Esophagus mucosa (tissue), 1 donor: ENCODE measurements at regions not wholly inside any gene's neighbourhood (a gene's known extent, or its start where the extent isn't known, plus 50 kb on each side); places are given as distances from the start of the nearest gene placed in this dataset.
"Not testable (repeated sequence)": the region's sequence is repeated elsewhere in the genome, so short reads cannot be mapped to it uniquely, and the experiment has no call there.

Source experiments
- ATAC-seq: fragments of 200-7000 bp; cut with Tn5 transposase; one replicate; pipeline ENCODE4 v1.9.1; 2020
- donor health status: DM: yes; HTN: yes; CAD: no.

- ATAC-seq = not testable (repeated sequence)
Observed at GRCh38 chr1:234785471-234785919, 175.5 kb upstream of the IRF2BP2 start.

GRCh38 chr1:234784108-234784507 lies 174.1 kb upstream of the IRF2BP2 start:
- not testable (repeated sequence) for ATAC-seq

GRCh38 chr1:234782791-234783190 lies 172.8 kb upstream of the IRF2BP2 start:
- no peak for ATAC-seq

- no peak for ATAC-seq
Observed at GRCh38 chr1:234782105-234782751, 172.2 kb upstream of the IRF2BP2 start.

GRCh38 chr1:234781241-234782065 lies 171.5 kb upstream of the IRF2BP2 start:
- ATAC-seq = no peak

- ATAC-seq = peak; percentile 14
Observed at GRCh38 chr1:234780531-234781162, 170.7 kb upstream of the IRF2BP2 start.

GRCh38 chr1:234780112-234780511 lies 170.1 kb upstream of the IRF2BP2 start:
- no peak for ATAC-seq

GRCh38 chr1:234779600-234779999 lies 169.6 kb upstream of the IRF2BP2 start:
- ATAC-seq = not testable (repeated sequence)

GRCh38 chr1:234779160-234779538 lies 169.2 kb upstream of the IRF2BP2 start:
- ATAC-seq = no peak

GRCh38 chr1:234778221-234779159 lies 168.5 kb upstream of the IRF2BP2 start:
- peak; percentile 17 for ATAC-seq

GRCh38 chr1:234777856-234778220 lies 167.9 kb upstream of the IRF2BP2 start:
- ATAC-seq = no peak

- ATAC-seq = no peak
Observed at GRCh38 chr1:234776876-234777855, 167.2 kb upstream of the IRF2BP2 start.

GRCh38 chr1:234776256-234776875 lies 166.4 kb upstream of the IRF2BP2 start:
- no peak for ATAC-seq

- no peak for ATAC-seq
Observed at GRCh38 chr1:234775477-234776246, 165.7 kb upstream of the IRF2BP2 start.

- no peak for ATAC-seq
Observed at GRCh38 chr1:234774971-234775370, 165.0 kb upstream of the IRF2BP2 start.

GRCh38 chr1:234773936-234774677 lies 164.1 kb upstream of the IRF2BP2 start:
- ATAC-seq = no peak

GRCh38 chr1:234772345-234773147 lies 162.6 kb upstream of the IRF2BP2 start:
- peak; percentile 88 for ATAC-seq

GRCh38 chr1:234771642-234772344 lies 161.8 kb upstream of the IRF2BP2 start:
- no peak for ATAC-seq
